GM12874 (cell line): ENCODE measurements at regions not wholly inside any gene's neighbourhood (a gene's known extent, or its start where the extent isn't known, plus 50 kb on each side); places are given as distances from the start of the nearest gene placed in this dataset.

Source experiments
- TF ChIP-seq, protein P1 (sequence below): IDR thresholded peaks from 2 replicates; pipeline ENCODE4 v1.5.1; 2011; ENCODE audit warnings: low read depth, mild to moderate bottlenecking, control low read depth, low read length, moderate library complexity; ENCODE audit not compliant: insufficient read depth

DNA sequence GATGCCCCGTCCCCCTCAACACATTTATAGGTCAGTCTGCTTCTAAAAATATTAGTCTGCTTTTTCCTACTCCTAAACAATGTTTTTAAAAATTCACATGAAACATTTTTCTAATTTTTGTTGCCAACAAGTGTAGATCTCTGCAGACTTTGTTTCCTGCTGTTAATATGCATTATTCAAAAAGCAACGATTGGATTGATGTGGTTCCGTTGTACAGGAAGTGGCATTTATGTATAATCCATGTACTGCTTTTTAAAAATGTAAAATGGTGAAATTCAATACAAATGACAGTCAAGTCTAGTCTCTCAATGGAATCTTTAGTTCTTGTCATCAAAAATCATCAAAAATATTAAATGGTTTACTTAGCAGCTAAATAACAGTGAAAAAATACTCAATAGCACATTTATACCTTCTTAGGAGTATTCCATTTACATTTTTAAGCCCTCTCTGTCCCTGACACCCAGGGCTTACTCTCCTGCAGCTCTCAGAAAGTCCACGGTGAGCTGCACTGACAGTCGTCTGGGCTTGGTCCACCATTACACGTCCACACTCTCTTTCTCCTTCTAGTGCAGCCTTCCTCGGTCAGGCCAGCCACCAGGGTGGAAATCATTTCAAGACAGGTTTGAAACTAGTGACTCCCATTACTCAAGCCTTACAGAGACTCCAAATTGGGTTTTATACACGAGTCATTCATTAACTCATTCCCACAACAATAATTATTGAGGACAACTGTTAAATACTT, 211.5 kb downstream of the TMEM200A start:
- TF ChIP-seq, protein P1, sequence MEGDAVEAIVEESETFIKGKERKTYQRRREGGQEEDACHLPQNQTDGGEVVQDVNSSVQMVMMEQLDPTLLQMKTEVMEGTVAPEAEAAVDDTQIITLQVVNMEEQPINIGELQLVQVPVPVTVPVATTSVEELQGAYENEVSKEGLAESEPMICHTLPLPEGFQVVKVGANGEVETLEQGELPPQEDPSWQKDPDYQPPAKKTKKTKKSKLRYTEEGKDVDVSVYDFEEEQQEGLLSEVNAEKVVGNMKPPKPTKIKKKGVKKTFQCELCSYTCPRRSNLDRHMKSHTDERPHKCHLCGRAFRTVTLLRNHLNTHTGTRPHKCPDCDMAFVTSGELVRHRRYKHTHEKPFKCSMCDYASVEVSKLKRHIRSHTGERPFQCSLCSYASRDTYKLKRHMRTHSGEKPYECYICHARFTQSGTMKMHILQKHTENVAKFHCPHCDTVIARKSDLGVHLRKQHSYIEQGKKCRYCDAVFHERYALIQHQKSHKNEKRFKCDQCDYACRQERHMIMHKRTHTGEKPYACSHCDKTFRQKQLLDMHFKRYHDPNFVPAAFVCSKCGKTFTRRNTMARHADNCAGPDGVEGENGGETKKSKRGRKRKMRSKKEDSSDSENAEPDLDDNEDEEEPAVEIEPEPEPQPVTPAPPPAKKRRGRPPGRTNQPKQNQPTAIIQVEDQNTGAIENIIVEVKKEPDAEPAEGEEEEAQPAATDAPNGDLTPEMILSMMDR = no peak

- TF ChIP-seq, protein P1 = no peak
Observed at GRCh38 chr6:130578713-130579112, 212.9 kb downstream of the TMEM200A start.

GRCh38 chr6:130583268-130583667, 217.5 kb downstream of the TMEM200A start:
- TF ChIP-seq, protein P1 = no peak

- TF ChIP-seq, protein P1 = no peak
Observed at GRCh38 chr6:130585587-130585986, 219.8 kb downstream of the TMEM200A start.

- TF ChIP-seq, protein P1 = no peak
Observed at GRCh38 chr6:130587778-130588520, 222.1 kb downstream of the TMEM200A start.

GRCh38 chr6:130593200-130593599, 227.4 kb downstream of the TMEM200A start:
- TF ChIP-seq, protein P1 = no peak

DNA sequence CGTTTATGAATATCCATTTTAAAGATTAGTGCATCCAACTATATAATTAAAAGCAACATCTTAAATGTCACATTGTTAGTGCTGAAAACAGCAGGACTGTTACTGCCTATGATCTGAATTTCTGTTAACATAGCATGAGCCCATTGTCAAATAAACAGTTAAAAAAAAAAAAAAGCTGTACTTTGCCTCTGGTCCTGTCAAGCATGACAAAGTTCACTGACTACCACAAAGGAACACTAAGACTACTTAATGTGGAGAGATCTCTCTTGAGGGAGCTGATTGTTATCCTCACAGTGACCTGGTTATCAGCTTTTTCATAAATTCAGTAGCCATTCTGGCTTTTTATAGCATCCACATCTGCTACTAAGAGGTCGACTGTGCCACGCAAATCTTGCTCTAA, 228.1 kb downstream of the TMEM200A start:
- TF ChIP-seq, protein P1 = no peak
